Keratinocyte (primary cell): ENCODE measurements at regions not wholly inside any gene's neighbourhood (a gene's known extent, or its start where the extent isn't known, plus 50 kb on each side); places are given as distances from the start of the nearest gene placed in this dataset.

Experiments used
- DNase-seq: peaks from one replicate; pipeline ENCODE4 v3.0.0-alpha.2; 2011; ENCODE audit warnings: low read depth, missing footprints, low spot score
- FAIRE-seq: peaks from 2 replicates; lab custom pipeline; 2011; peaks lifted over from hg19 to GRCh38; lab: Jason Lieb, UNC
- H2AFZ ChIP-seq: 2 replicates; pipeline ENCODE4 v1.6.0; 2012; ENCODE audit warnings: low read length, control low read depth, inconsistent platforms; ENCODE audit not compliant: control insufficient read depth
- H3K27ac ChIP-seq: 2 replicates; pipeline ENCODE4 v1.5.1; 2011; ENCODE audit warnings: low read length; ENCODE audit not compliant: control insufficient read depth, insufficient read depth
- H3K27me3 ChIP-seq: 3 replicates; pipeline ENCODE4 v1.6.0; 2011; ENCODE audit warnings: low read length; ENCODE audit not compliant: control insufficient read depth, insufficient read depth; ENCODE audit errors: extremely low read depth
- H3K36me3 ChIP-seq, 2 experiments: 2 replicates in 1 of 2; 3 replicates in 1 of 2; pipeline ENCODE4 v1.5.1; 2011; ENCODE audit warnings: low read length in 2 of 2, mild to moderate bottlenecking in 1 of 2; ENCODE audit not compliant: control insufficient read depth in 2 of 2, insufficient read depth in 2 of 2; ENCODE audit errors: extremely low read depth in 1 of 2
- H3K4me1 ChIP-seq: 3 replicates; pipeline ENCODE4 v1.5.1; 2011; ENCODE audit warnings: low read length; ENCODE audit not compliant: control insufficient read depth, insufficient read depth; ENCODE audit errors: extremely low read depth
- H3K4me2 ChIP-seq: 3 replicates; pipeline ENCODE4 v1.6.0; 2011; ENCODE audit warnings: low read depth, low read length; ENCODE audit not compliant: control insufficient read depth, insufficient read depth; ENCODE audit errors: extremely low read depth
- H3K4me3 ChIP-seq, 3 experiments: fragments of 200-600 bp in 1 of 3; sonication (generic) in 1 of 3; 2 replicates in 2 of 3; 3 replicates in 1 of 3; pipeline ENCODE4 v1.5.1; 2011 to 2016; ENCODE audit warnings: low read length in 3 of 3, mild to moderate bottlenecking in 3 of 3, control low read depth in 2 of 3, inconsistent platforms in 1 of 3, low read depth in 1 of 3, mixed read lengths in 1 of 3, mixed run types in 1 of 3, moderate library complexity in 1 of 3; ENCODE audit not compliant: control insufficient read depth in 2 of 3, insufficient read depth in 2 of 3; ENCODE audit errors: extremely low read depth in 1 of 3
- H3K79me2 ChIP-seq: 2 replicates; pipeline ENCODE4 v1.6.0; 2012; ENCODE audit warnings: low read length; ENCODE audit not compliant: control insufficient read depth, insufficient read depth
- H3K9ac ChIP-seq: 3 replicates; pipeline ENCODE4 v1.6.0; 2011; ENCODE audit warnings: low read length; ENCODE audit not compliant: control insufficient read depth, insufficient read depth; ENCODE audit errors: extremely low read depth
- H3K9me1 ChIP-seq: 3 replicates; pipeline ENCODE4 v1.6.0; 2011; ENCODE audit warnings: low read length; ENCODE audit not compliant: control insufficient read depth, insufficient read depth; ENCODE audit errors: extremely low read depth
- H3K9me3 ChIP-seq: 2 replicates; pipeline ENCODE4 v1.5.1; 2012; ENCODE audit warnings: low read depth, low read length; ENCODE audit not compliant: control insufficient read depth
- H4K20me1 ChIP-seq: 3 replicates; pipeline ENCODE4 v1.6.0; 2011; ENCODE audit warnings: low read length; ENCODE audit not compliant: control insufficient read depth, insufficient read depth; ENCODE audit errors: extremely low read depth
- EZH2 ChIP-seq: IDR thresholded peaks from one replicate; pipeline ENCODE4 v1.6.1; 2012; ENCODE audit warnings: inconsistent platforms, mild to moderate bottlenecking, low read length, moderate library complexity
- dilution Hi-C: fragments of 300-500 bp; cut with MboI; formaldehyde crosslinking; loops from one replicate; pipeline ENCODE4 v1.7.0; 2020; ENCODE audit warnings: low sequenced_read_pairs; ENCODE audit not compliant: extremely low pct_ligation_motif_present
- TF ChIP-seq, protein P1 (sequence below), 3 experiments: IDR thresholded peaks in 1 of 3; conservative IDR thresholded peaks in 1 of 3; optimal IDR thresholded peaks in 1 of 3; 2 replicates in 2 of 3; 3 replicates in 1 of 3; pipeline versions ENCODE3 to v1.5.1; 2011; ENCODE audit warnings: low read length in 3 of 3, mild to moderate bottlenecking in 3 of 3, moderate library complexity in 2 of 3, control low read depth in 1 of 3, inconsistent platforms in 1 of 3; ENCODE audit not compliant: insufficient read depth in 2 of 3; ENCODE audit errors: extremely low read depth in 1 of 3

- Histone ChIP-seq H4K20me1 (no peaks in the 10 kb centered on the region), H3K4me2 (no peak overlapping the region), H3K27me3 (no peaks in the 10 kb centered on the region), H3K9ac (no peak overlapping the region), H2AFZ (no peak overlapping the region), H3K36me3 (no peaks in the 10 kb centered on the region), H3K9me3 (no peaks in the 10 kb centered on the region), H3K79me2 (no peaks in the 10 kb centered on the region), H3K9me1 (no peaks in the 10 kb centered on the region), H3K27ac (no peak overlapping the region), H3K4me1 (peaks cover 8% of the 10 kb centered on the region), H3K4me3 (no peak overlapping the region)
- FAIRE-seq: no peak
- dilution Hi-C loops: no loop called here
- TF ChIP-seq EZH2: no peak
- TF ChIP-seq, protein P1, sequence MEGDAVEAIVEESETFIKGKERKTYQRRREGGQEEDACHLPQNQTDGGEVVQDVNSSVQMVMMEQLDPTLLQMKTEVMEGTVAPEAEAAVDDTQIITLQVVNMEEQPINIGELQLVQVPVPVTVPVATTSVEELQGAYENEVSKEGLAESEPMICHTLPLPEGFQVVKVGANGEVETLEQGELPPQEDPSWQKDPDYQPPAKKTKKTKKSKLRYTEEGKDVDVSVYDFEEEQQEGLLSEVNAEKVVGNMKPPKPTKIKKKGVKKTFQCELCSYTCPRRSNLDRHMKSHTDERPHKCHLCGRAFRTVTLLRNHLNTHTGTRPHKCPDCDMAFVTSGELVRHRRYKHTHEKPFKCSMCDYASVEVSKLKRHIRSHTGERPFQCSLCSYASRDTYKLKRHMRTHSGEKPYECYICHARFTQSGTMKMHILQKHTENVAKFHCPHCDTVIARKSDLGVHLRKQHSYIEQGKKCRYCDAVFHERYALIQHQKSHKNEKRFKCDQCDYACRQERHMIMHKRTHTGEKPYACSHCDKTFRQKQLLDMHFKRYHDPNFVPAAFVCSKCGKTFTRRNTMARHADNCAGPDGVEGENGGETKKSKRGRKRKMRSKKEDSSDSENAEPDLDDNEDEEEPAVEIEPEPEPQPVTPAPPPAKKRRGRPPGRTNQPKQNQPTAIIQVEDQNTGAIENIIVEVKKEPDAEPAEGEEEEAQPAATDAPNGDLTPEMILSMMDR (optimal IDR thresholded peaks at IDR 0.05 in 1 of 3, IDR thresholded peaks at IDR 0.05 in 1 of 3, conservative IDR thresholded peaks at IDR 0.05 in 1 of 3; ENCODE audit: extremely low read depth in 1 of 3, insufficient read depth in 2 of 3, low read length in 3 of 3): no peak
- DNase-seq: no peak
Measured at GRCh38 chr13:50452756-50453155, 390.7 kb downstream of the DLEU7 start.

- Histone ChIP-seq H3K9me1 (no peaks in the 10 kb centered on the region), H3K4me3 (no peak overlapping the region), H3K79me2 (no peaks in the 10 kb centered on the region), H3K4me2 (no peak overlapping the region), H4K20me1 (no peaks in the 10 kb centered on the region), H3K9me3 (no peaks in the 10 kb centered on the region), H3K9ac (no peak overlapping the region), H3K27me3 (no peaks in the 10 kb centered on the region), H3K27ac (no peak overlapping the region), H3K36me3 (no peaks in the 10 kb centered on the region), H3K4me1 (peaks cover 5% of the 10 kb centered on the region), H2AFZ (no peak overlapping the region)
- DNase-seq (no peak), FAIRE-seq (peak; percentile 64)
- dilution Hi-C loops: no loop called here
- no peak for TF ChIP-seq EZH2
- TF ChIP-seq, protein P1 (optimal IDR thresholded peaks at IDR 0.05 in 1 of 3, IDR thresholded peaks at IDR 0.05 in 1 of 3, conservative IDR thresholded peaks at IDR 0.05 in 1 of 3; ENCODE audit: extremely low read depth in 1 of 3, insufficient read depth in 2 of 3, low read length in 3 of 3): no peak
Measured at GRCh38 chr13:50453188-50453587, 390.3 kb downstream of the DLEU7 start.
